Frontal cortex (tissue), 3 donors: ENCODE measurements at regions not wholly inside any gene's neighbourhood (a gene's known extent, or its start where the extent isn't known, plus 50 kb on each side); places are given as distances from the start of the nearest gene placed in this dataset.

Experiments used
- DNase-seq, 2 donors: peaks; one replicate each; pipeline ENCODE4 v3.0.0; 2012; ENCODE audit warnings: low spot score in 2 of 2
- FAIRE-seq: peaks from 2 replicates; lab custom pipeline; 2012; peaks lifted over from hg19 to GRCh38; lab: Jason Lieb, UNC
- donor health status: control.
- donor health status: control.
- donor health status: control.

GRCh38 chr2:128911276-128911675, 592.6 kb upstream of the HS6ST1 start:
- FAIRE-seq, result no peak
- DNase-seq, result no peak

- FAIRE-seq (no peak), DNase-seq (no peak)
Observed at GRCh38 chr2:128914320-128914719, 595.7 kb upstream of the HS6ST1 start.

GRCh38 chr2:128921751-128922150, 603.1 kb upstream of the HS6ST1 start:
- DNase-seq, result no peak
- no peak for FAIRE-seq

- no peak for FAIRE-seq
Observed at GRCh38 chr2:128922154-128922553, 603.5 kb upstream of the HS6ST1 start.

GRCh38 chr2:128925631-128926030, 607.0 kb upstream of the HS6ST1 start:
- DNase-seq (no peak), FAIRE-seq (no peak)

More at GRCh38 chr2:128922154-128922553, 603.5 kb upstream of the HS6ST1 start:
- no peak for DNase-seq

- no peak for DNase-seq
- no peak for FAIRE-seq
Observed at GRCh38 chr2:128930101-128930500, 611.4 kb upstream of the HS6ST1 start.

- DNase-seq (no peak), FAIRE-seq (no peak)
Observed at GRCh38 chr2:128940378-128940777, 621.7 kb upstream of the HS6ST1 start.

GRCh38 chr2:128941751-128942150, 623.1 kb upstream of the HS6ST1 start:
- no peak for DNase-seq

GRCh38 chr2:128949360-128949759, 630.7 kb upstream of the HS6ST1 start:
- DNase-seq, result no peak
- FAIRE-seq, result no peak

More at GRCh38 chr2:128941751-128942150, 623.1 kb upstream of the HS6ST1 start:
- no peak for FAIRE-seq

GRCh38 chr2:128950758-128951157, 632.1 kb upstream of the HS6ST1 start:
- DNase-seq (no peak), FAIRE-seq (no peak)

- FAIRE-seq (no peak), DNase-seq (no peak)
Observed at GRCh38 chr2:128958241-128958640, 639.6 kb upstream of the HS6ST1 start.

- no peak for FAIRE-seq
- DNase-seq, result no peak
Observed at GRCh38 chr2:128967646-128968045, 649.0 kb upstream of the HS6ST1 start.

- FAIRE-seq (no peak), DNase-seq (no peak)
Observed at GRCh38 chr2:128969374-128969773, 650.7 kb upstream of the HS6ST1 start.

GRCh38 chr2:128970332-128971116, 651.9 kb upstream of the HS6ST1 start:
- FAIRE-seq (no peak), DNase-seq (no peak)

- FAIRE-seq (no peak), DNase-seq (no peak)
Observed at GRCh38 chr2:128973566-128973965, 654.9 kb upstream of the HS6ST1 start.

GRCh38 chr2:128978212-128978611, 659.5 kb upstream of the HS6ST1 start:
- no peak for DNase-seq
- FAIRE-seq, result no peak

- DNase-seq (no peak), FAIRE-seq (no peak)
Observed at GRCh38 chr2:128979182-128979581, 660.5 kb upstream of the HS6ST1 start.

GRCh38 chr2:128980475-128980874, 661.8 kb upstream of the HS6ST1 start:
- DNase-seq (no peak), FAIRE-seq (no peak)

GRCh38 chr2:128981353-128981752, 662.7 kb upstream of the HS6ST1 start:
- DNase-seq, result no peak
- FAIRE-seq, result no peak

GRCh38 chr2:128982001-128982400, 663.3 kb upstream of the HS6ST1 start:
- DNase-seq, result no peak
- no peak for FAIRE-seq

- no peak for FAIRE-seq
- DNase-seq, result no peak
Observed at GRCh38 chr2:128982670-128983069, 664.0 kb upstream of the HS6ST1 start.

- FAIRE-seq, result no peak
- DNase-seq, result no peak
Observed at GRCh38 chr2:128983094-128983493, 664.4 kb upstream of the HS6ST1 start.
